Psoas muscle (tissue), 7 donors: ENCODE measurements at regions not wholly inside any gene's neighbourhood (a gene's known extent, or its start where the extent isn't known, plus 50 kb on each side); places are given as distances from the start of the nearest gene placed in this dataset.
"Not testable (repeated sequence)": the region's sequence is repeated elsewhere in the genome, so short reads cannot be mapped to it uniquely, and the experiment has no call there.

Source experiments
- ATAC-seq, 4 donors: fragments of 200-7000 bp; cut with Tn5 transposase; one replicate each; pipeline ENCODE4 v1.9.1; 2020; ENCODE audit warnings: moderate library complexity in 3 of 4, mild to moderate bottlenecking in 2 of 4
- DNase-seq, 2 donors: peaks; one replicate each; pipeline ENCODE4 v3.0.0-alpha.2; 2020
- H3K27ac ChIP-seq: fragments of 200-600 bp; one replicate; pipeline ENCODE4 v1.8.0; 2022
- H3K27me3 ChIP-seq, 3 donors: fragments of 200-600 bp in 1 of 3; one replicate each; pipeline versions ENCODE4 v1.6.1 to v1.8.0; 2013 to 2022; ENCODE audit warnings: low read length in 2 of 3, mild to moderate bottlenecking in 2 of 3, moderate library complexity in 1 of 3; ENCODE audit not compliant: insufficient read depth in 3 of 3
- H3K36me3 ChIP-seq, 2 donors: fragments of 200-600 bp in 1 of 2; one replicate each; pipeline versions ENCODE4 v1.6.1 to v1.8.0; 2013 to 2022; ENCODE audit warnings: low read depth in 1 of 2, mild to moderate bottlenecking in 1 of 2, moderate library complexity in 1 of 2; ENCODE audit not compliant: insufficient read depth in 1 of 2
- H3K4me1 ChIP-seq: fragments of 200-600 bp; one replicate; pipeline ENCODE4 v1.8.0; 2022
- H3K4me3 ChIP-seq: fragments of 200-600 bp; one replicate; pipeline ENCODE4 v1.8.0; 2022; ENCODE audit warnings: mild to moderate bottlenecking
- H3K9me3 ChIP-seq: fragments of 200-600 bp; one replicate; pipeline ENCODE4 v1.8.0; 2022
- WGBS, 3 donors: extraction: QIAGEN DNeasy Blood & Tissue Kit; methylation state at CpG; one replicate each; pipeline versions ENCODE4 v1.1.6 to v1.1.7; 2013; 5-methylcytosine and 5-hydroxymethylcytosine counted together
- intact Hi-C, 2 donors: fragments of 100-400 bp; cut with DNase I; formaldehyde crosslinking; loops; one replicate each; pipeline versions ENCODE4 v1.11.0 to v1.14.2; 2022
- TF ChIP-seq, protein P1 (sequence below): fragments of 200-600 bp; IDR thresholded peaks from one replicate; pipeline ENCODE4 v1.8.0; 2022; ENCODE audit warnings: antibody characterized with exemption
- donor health status: healthy with polysubstance abuse.
- donor health status: DM: no; HTN: no; CAD: no; lungs with moderate emphysema.
- donor health status: Bipolar disorder and iron deficiency.
- donor health status: healthy.
- donor health status: DM: yes; HTN: yes; CAD: no.
- donor health status: DM: no; HTN: no; CAD: no.
- donor health status: DM: yes; HTN: yes; CAD: no.

DNA sequence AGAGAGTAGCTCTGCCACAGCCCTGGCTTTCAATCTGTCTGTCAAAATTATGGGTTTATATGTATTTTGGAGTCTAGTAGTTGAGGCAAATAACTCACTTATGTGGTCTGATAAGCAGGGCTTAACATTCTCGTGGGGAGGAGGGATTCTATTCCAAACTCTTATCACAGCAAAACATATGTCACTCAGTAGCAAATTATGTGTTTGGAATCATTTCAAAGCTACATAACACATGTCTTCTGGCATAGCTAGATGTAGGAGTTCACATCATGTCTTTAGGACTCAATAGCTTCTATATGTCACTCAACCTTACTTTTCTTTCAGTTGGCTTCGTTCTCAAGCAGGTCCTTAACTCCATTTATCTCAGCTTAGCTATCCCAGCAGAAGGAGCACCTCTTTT lies 144.5 kb upstream of the SEMA6A start:
- no peak for ATAC-seq
- 75 to 82% (median 80%) methylated on average over 2 of the region's 2 CpGs for WGBS, 3 donors
- TF ChIP-seq, protein P1, sequence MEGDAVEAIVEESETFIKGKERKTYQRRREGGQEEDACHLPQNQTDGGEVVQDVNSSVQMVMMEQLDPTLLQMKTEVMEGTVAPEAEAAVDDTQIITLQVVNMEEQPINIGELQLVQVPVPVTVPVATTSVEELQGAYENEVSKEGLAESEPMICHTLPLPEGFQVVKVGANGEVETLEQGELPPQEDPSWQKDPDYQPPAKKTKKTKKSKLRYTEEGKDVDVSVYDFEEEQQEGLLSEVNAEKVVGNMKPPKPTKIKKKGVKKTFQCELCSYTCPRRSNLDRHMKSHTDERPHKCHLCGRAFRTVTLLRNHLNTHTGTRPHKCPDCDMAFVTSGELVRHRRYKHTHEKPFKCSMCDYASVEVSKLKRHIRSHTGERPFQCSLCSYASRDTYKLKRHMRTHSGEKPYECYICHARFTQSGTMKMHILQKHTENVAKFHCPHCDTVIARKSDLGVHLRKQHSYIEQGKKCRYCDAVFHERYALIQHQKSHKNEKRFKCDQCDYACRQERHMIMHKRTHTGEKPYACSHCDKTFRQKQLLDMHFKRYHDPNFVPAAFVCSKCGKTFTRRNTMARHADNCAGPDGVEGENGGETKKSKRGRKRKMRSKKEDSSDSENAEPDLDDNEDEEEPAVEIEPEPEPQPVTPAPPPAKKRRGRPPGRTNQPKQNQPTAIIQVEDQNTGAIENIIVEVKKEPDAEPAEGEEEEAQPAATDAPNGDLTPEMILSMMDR, result no peak

DNA sequence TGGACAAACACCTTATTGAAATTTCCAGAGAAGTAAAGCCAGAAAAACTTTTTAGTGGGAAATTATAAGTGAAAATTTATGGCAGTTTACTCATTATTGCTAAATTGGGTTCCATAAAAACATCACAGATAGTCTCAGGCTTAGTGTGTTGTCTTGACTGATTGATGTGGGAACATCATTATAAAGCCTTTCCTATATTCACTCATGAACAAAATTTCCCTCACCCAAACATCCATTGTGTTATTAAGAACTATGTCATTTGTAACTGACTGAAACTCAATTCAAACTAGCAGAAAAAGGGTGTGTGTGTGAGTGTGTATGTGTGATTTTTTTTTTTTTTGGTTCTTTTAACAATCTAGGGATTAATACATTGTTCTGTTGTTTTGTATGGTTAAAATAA lies 143.7 kb upstream of the SEMA6A start:
- intact Hi-C loops, result no loop called here

More for the DNA sequence above, 144.5 kb upstream of the SEMA6A start:
- no peaks in the 10 kb centered on the region for H3K27me3 ChIP-seq
- no peaks in the 10 kb centered on the region for H3K4me1 ChIP-seq
- H3K4me3 ChIP-seq, result no peak overlapping the region
- H3K9me3 ChIP-seq, result no peaks in the 10 kb centered on the region
- intact Hi-C loops, result no loop called here
- no peaks in the 10 kb centered on the region for H3K36me3 ChIP-seq
- no peak for DNase-seq
- no peak overlapping the region for H3K27ac ChIP-seq

DNA sequence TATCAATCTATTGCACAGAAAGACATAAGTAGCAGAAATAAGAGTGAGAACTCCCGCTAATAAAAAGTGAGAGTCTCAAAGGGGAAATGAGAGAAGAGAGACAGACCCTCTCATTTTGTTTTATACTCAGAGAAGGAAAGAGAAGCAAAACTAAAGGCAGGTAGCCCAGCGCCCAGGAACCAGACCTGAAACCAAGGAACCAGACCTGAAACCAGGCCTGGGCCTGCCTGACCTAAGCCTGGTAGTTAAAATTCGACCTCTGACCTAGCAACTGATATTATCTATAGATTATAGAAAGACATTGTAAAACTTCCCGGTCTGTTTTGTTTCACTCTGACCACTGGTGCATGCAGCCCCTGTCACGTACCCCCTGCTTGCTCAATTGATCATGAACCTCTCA lies 134.5 kb upstream of the SEMA6A start:
- Histone ChIP-seq H3K4me3 (no peak overlapping the region), H3K27ac (no peak overlapping the region), H3K27me3 (no peaks in the 10 kb centered on the region), H3K4me1 (no peaks in the 10 kb centered on the region), H3K36me3 (no peaks in the 10 kb centered on the region), H3K9me3 (no peaks in the 10 kb centered on the region)
- TF ChIP-seq, protein P1, result no peak
- WGBS, 3 donors, result 86 to 97% (median 90%) methylated on average over 5 of the region's 5 CpGs
- no peak for ATAC-seq
- intact Hi-C loops, result no loop called here
- DNase-seq, result no peak

More for the DNA sequence above, 143.7 kb upstream of the SEMA6A start:
- H3K27ac ChIP-seq, result no peak overlapping the region
- DNase-seq, result no peak
- TF ChIP-seq, protein P1, result no peak
- no peaks in the 10 kb centered on the region for H3K36me3 ChIP-seq
- H3K4me1 ChIP-seq, result no peaks in the 10 kb centered on the region
- H3K27me3 ChIP-seq, result no peaks in the 10 kb centered on the region
- no peaks in the 10 kb centered on the region for H3K9me3 ChIP-seq
- H3K4me3 ChIP-seq, result no peak overlapping the region
- no peak for ATAC-seq

DNA sequence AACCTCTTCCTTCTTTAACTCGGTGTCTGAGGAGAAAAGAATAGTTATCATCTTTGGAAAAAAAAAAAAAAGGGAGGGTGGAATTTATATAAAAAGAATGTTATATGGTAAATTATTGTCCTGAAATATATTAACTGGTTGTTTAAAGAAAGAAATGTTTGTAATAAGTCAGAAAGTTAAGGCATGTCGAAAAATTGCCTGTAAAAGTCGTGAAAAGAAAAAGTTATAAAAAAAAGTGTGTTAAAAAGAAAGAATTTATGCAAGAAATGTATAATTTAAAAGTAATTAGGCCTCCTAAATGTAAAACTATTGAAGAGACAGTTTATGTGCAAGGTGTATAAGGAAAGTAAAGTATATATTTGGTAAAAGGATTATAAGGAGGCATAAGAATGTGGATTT lies 130.5 kb upstream of the SEMA6A start:
- H3K27ac ChIP-seq, H3K36me3 ChIP-seq, intact Hi-C loops, DNase-seq, H3K4me1 ChIP-seq, ATAC-seq, H3K27me3 ChIP-seq, H3K9me3 ChIP-seq, H3K4me3 ChIP-seq: not testable (repeated sequence)
- 92 to 96% (median 93%) methylated on average over 3 of the region's 3 CpGs for WGBS, 3 donors

DNA sequence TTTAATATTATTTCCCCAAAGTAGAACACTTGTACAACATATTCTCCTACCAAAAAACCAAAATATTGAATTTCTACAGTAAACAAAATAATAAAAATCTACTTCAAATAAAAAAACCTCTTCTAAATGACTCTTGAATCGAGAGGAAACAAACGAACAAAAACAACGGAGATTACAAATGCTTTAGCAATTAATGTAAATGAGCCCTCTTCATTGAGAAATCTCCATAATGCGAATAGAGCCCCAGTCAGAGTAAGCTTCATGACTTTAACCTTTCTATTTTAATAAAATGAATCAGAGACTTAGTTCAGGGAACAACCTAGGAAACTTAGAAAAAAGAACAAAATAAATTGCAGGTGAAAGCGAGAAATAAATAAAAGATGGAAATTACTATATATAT lies 129.3 kb upstream of the SEMA6A start:
- ATAC-seq (no peak), DNase-seq (no peak)
- Histone ChIP-seq H3K36me3 (no peaks in the 10 kb centered on the region), H3K27ac (no peak overlapping the region), H3K27me3 (no peaks in the 10 kb centered on the region), H3K4me1 (no peaks in the 10 kb centered on the region), H3K9me3 (no peaks in the 10 kb centered on the region), H3K4me3 (no peak overlapping the region)
- intact Hi-C loops, result no loop called here
- 94 to 97% (median 94%) methylated on average over 5 of the region's 5 CpGs for WGBS, 3 donors
- TF ChIP-seq, protein P1, result no peak
